B cell (primary cell): ENCODE measurements at regions not wholly inside any gene's neighbourhood (a gene's known extent, or its start where the extent isn't known, plus 50 kb on each side); places are given as distances from the start of the nearest gene placed in this dataset.

Source experiments
- CTCF ChIP-seq: fragments of 200-600 bp; IDR thresholded peaks from one replicate; pipeline ENCODE4 v1.8.0; 2022; ENCODE audit warnings: antibody characterized with exemption, mild to moderate bottlenecking
- EZH2 ChIP-seq: IDR thresholded peaks from 2 replicates; pipeline ENCODE4 v1.6.1; 2012; ENCODE audit warnings: borderline replicate concordance, low read depth, mild to moderate bottlenecking, moderate library complexity, low read length; ENCODE audit not compliant: insufficient read depth, poor library complexity, severe bottlenecking

- no peak for TF ChIP-seq CTCF
- no peak for TF ChIP-seq EZH2
Measured at GRCh38 chr17:72249441-72249840, 128.6 kb downstream of the SOX9 start.
